ENCODE measurements at regions not wholly inside any gene's neighbourhood (a gene's known extent, or its start where the extent isn't known, plus 50 kb on each side); places are given as distances from the start of the nearest gene placed in this dataset.
A peak's percentile ranks its signal among the peaks of the same experiment; 100 is the strongest.

DNA sequence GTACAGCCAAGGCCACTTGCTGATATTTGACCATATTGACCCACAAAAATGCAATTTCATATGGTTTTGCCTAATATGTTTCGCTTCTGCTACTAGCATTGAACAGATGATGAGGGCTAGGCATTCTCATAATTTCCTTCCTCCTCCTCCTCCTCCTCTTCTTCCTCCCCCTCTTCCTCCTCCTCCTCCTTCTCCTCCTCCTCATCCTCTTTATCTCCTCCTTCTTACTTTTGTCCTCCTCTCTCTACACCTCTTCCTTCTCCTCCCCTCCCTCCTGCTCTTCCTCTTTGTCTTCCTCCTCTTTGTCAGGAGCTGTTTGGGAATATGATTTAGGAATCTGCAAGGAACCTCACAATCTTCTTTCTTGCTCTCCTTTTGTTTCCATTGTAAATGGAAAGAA, 133.9 kb upstream of the CELF2 start:
- TF ChIP-seq EZH2 (IDR thresholded peaks at IDR 0.05) (no peak), EZH2phosphoT487 (IDR thresholded peaks at IDR 0.05) (no peak)
- TF ChIP-seq, protein P1, sequence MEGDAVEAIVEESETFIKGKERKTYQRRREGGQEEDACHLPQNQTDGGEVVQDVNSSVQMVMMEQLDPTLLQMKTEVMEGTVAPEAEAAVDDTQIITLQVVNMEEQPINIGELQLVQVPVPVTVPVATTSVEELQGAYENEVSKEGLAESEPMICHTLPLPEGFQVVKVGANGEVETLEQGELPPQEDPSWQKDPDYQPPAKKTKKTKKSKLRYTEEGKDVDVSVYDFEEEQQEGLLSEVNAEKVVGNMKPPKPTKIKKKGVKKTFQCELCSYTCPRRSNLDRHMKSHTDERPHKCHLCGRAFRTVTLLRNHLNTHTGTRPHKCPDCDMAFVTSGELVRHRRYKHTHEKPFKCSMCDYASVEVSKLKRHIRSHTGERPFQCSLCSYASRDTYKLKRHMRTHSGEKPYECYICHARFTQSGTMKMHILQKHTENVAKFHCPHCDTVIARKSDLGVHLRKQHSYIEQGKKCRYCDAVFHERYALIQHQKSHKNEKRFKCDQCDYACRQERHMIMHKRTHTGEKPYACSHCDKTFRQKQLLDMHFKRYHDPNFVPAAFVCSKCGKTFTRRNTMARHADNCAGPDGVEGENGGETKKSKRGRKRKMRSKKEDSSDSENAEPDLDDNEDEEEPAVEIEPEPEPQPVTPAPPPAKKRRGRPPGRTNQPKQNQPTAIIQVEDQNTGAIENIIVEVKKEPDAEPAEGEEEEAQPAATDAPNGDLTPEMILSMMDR (IDR thresholded peaks at IDR 0.05) = no peak
- peaks cover 2% of the 10 kb centered on the region for H3K4me1 Mint-ChIP-seq
- no peaks in the 10 kb centered on the region for H3F3A ChIP-seq (ENCODE audit: low read depth)
- no peaks in the 10 kb centered on the region for H3K79me2 ChIP-seq (ENCODE audit: low read depth)
- H3K27me3 ChIP-seq = no peaks in the 10 kb centered on the region
- no peaks in the 10 kb centered on the region for H3K9me3 ChIP-seq (ENCODE audit: low read depth)
- H3K27ac ChIP-seq = no peak overlapping the region
- H3K36me3 Mint-ChIP-seq = no peaks in the 10 kb centered on the region
- H3K36me3 ChIP-seq = no peaks in the 10 kb centered on the region
- no peak for DNase-seq (ENCODE audit: low spot score)
- peaks cover 4% of the 10 kb centered on the region for H3K27me3 Mint-ChIP-seq (ENCODE audit: insufficient read depth, low read depth)
- no peak overlapping the region for H3K4me2 ChIP-seq
- H2AFZ ChIP-seq (replicated peaks) = no peak overlapping the region
- H4K20me1 ChIP-seq (ENCODE audit: low read depth) = no peaks in the 10 kb centered on the region
- H3K9ac ChIP-seq = no peak overlapping the region
- H3K9me3 Mint-ChIP-seq = peaks cover 4% of the 10 kb centered on the region
- no peak overlapping the region for H3K4me3 Mint-ChIP-seq
- H3K27ac Mint-ChIP-seq = no peak overlapping the region
- peaks cover 4% of the 10 kb centered on the region for H3K4me1 ChIP-seq
- no peak overlapping the region for H3K4me3 ChIP-seq

DNA sequence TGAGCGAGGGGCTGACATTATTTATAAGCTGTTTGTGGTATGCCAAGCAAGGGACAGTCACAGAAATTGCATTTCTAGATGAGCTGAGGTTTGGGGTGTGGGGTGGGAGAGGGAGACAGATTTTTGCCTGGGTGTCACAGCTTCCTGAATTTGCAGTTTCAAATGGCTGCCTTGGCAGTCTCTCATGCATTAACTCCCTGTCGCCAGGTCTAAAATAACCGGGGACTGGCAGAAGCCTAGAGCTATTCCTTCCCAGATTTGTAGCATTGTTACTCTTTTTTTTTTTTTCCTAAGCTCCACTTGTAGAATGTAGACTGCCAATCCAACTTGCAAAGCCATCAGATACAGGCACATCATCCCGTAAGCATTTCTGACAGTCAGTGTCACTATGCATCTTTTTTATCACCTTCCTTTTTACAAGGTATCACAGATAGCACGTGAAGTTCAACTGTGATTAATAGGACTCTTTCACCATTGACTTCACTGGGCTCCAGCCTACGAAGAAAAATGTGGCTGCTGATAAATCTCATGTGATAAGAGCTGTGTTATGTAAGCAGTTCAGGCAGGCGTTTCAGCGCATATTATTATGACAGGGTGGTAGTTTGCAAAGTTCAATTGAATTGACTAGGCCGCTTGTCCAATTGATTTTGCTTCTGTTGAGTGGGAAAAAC, 130.7 kb upstream of the CELF2 start:
- H3K27me3 ChIP-seq = no peaks in the 10 kb centered on the region
- no peaks in the 10 kb centered on the region for H3K4me1 ChIP-seq
- no peak overlapping the region for H3K27ac ChIP-seq
- no peak overlapping the region for H3K4me3 ChIP-seq
- no peaks in the 10 kb centered on the region for H3K36me3 Mint-ChIP-seq
- no peaks in the 10 kb centered on the region for H3K79me2 ChIP-seq (ENCODE audit: low read depth)
- peaks cover 4% of the 10 kb centered on the region for H3K9me3 Mint-ChIP-seq
- TF ChIP-seq EZH2phosphoT487 (IDR thresholded peaks at IDR 0.05) = no peak
- TF ChIP-seq EZH2 (IDR thresholded peaks at IDR 0.05) = no peak
- TF ChIP-seq, protein P1 (IDR thresholded peaks at IDR 0.05) = no peak
- no peak overlapping the region for H3K9ac ChIP-seq
- no peaks in the 10 kb centered on the region for H3K9me3 ChIP-seq (ENCODE audit: low read depth)
- peaks cover 4% of the 10 kb centered on the region for H3K4me1 Mint-ChIP-seq
- H3K27ac Mint-ChIP-seq = no peak overlapping the region
- DNase-seq (ENCODE audit: low spot score) = no peak
- peaks cover 4% of the 10 kb centered on the region for H3K27me3 Mint-ChIP-seq (ENCODE audit: insufficient read depth, low read depth)
- H3K4me3 Mint-ChIP-seq = no peak overlapping the region
- no peak overlapping the region for H3K4me2 ChIP-seq
- no peaks in the 10 kb centered on the region for H4K20me1 ChIP-seq (ENCODE audit: low read depth)
- no peak overlapping the region for H2AFZ ChIP-seq (replicated peaks)
- no peaks in the 10 kb centered on the region for H3K36me3 ChIP-seq
- no peaks in the 10 kb centered on the region for H3F3A ChIP-seq (ENCODE audit: low read depth)

DNA sequence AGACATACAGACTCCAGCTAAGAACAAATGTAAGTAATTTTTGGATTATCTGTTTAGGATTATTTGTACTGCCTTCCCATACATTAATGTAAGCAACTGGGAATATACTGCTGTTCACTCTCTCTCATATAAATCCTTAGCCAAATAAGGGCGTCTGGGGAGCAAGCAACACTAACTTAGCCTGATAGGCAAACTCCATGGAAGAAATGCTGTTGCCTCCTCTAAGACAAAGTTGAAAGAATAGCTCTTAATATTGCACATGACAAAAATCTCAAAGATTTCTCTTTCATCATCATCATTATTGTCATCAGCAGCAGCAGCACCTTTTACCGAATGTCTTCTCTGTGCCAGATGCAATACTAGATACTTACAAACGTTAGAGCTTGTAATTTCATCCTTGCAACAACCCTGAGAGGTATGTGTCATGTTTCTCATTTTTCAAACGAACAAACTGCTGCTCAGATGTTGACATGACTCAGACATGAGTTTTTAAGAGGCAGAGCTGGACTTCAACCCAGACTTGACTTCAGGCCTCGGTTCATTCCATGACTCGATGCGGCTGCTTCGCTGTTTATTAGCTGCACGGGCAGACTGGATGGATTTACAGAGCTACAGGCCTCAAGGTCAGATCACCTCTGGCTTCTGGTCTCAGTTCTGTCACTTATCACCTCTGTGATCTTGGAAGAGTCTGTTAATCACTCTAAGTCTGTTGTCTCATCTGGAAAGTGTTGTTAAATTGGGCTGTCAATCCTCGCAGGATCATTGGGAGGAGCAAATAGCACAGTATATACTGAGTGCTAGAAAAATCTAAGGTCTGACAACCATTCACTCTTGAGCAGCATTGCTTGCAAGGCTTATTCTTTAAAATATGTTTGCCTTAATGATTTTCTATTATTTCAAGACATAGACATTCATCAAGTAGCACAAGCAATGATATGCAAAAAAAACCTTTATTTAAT, 126.3 kb upstream of the CELF2 start:
- Histone ChIP-seq H3K27ac (no peak overlapping the region), H3K27me3 (no peaks in the 10 kb centered on the region), H2AFZ (replicated peaks) (no peak overlapping the region), H3F3A (ENCODE audit: low read depth) (no peaks in the 10 kb centered on the region), H4K20me1 (ENCODE audit: low read depth) (no peaks in the 10 kb centered on the region), H3K79me2 (ENCODE audit: low read depth) (no peaks in the 10 kb centered on the region), H3K4me2 (no peak overlapping the region), H3K9me3 (ENCODE audit: low read depth) (no peaks in the 10 kb centered on the region), H3K4me3 (no peak overlapping the region), H3K4me1 (no peaks in the 10 kb centered on the region), H3K9ac (no peak overlapping the region), H3K36me3 (no peaks in the 10 kb centered on the region)
- DNase-seq (ENCODE audit: low spot score) = no peak
- peaks cover 8% of the 10 kb centered on the region for H3K27me3 Mint-ChIP-seq (ENCODE audit: insufficient read depth, low read depth)
- peaks cover 2% of the 10 kb centered on the region for H3K9me3 Mint-ChIP-seq
- H3K4me1 Mint-ChIP-seq = peaks cover 4% of the 10 kb centered on the region
- no peak overlapping the region for H3K4me3 Mint-ChIP-seq
- peaks cover 3% of the 10 kb centered on the region for H3K36me3 Mint-ChIP-seq
- TF ChIP-seq EZH2phosphoT487 (IDR thresholded peaks at IDR 0.05) (no peak), EZH2 (IDR thresholded peaks at IDR 0.05) (no peak)
- TF ChIP-seq, protein P1 (IDR thresholded peaks at IDR 0.05) = no peak
- H3K27ac Mint-ChIP-seq = peak overlapping the region; percentile 24

Measured in neural progenitor cell (in vitro differentiated cells).